CD4-positive, alpha-beta T cell treated with Interleukin-15 for 4 hours (primary cell): ENCODE measurements at regions not wholly inside any gene's neighbourhood (a gene's known extent, or its start where the extent isn't known, plus 50 kb on each side); places are given as distances from the start of the nearest gene placed in this dataset.

Experiments
- DNase-seq: peaks from one replicate; pipeline ENCODE4 v3.0.0-alpha.2; 2020; ENCODE audit warnings: low spot score

DNA sequence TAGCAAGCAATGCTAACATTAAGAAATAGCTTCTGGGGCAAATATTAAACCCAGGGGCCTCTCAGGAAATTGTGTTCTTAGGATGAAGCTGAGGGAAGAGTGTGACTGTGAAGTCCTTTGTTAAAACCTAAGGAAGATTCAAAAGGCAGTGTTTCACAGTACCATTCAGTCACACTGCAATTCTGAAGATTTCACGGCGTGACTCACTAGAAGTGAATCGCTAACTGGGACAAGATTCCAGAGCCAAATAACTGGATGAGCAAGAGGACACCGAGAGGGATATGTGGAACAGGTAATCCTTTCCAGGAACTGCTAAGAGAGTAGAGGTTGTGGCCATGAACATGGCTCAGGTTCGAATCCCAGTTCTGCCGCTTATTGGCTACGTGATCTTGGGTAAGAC, 61.8 kb upstream of the SMAD3 start:
- no peak for DNase-seq

DNA sequence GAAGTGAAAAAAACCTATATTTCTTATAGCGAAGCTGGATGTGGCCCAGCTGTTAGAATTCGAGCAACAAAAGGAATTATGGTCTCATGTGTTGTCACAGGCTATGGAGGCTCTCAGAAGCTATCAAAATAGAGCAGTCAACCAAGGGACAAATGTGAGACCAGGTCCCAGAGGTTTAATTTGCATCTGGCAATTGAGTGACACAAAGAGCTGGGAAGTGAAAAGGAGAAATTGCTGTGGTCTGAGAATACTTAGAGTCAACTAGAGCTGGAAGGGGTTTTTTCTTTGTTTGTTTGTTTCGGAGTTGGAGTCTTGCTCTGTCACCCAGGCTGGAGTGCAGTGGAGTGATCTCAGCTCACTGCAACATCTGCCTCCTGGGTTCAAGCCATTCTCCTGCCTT, 61.3 kb upstream of the SMAD3 start:
- no peak for DNase-seq

DNA sequence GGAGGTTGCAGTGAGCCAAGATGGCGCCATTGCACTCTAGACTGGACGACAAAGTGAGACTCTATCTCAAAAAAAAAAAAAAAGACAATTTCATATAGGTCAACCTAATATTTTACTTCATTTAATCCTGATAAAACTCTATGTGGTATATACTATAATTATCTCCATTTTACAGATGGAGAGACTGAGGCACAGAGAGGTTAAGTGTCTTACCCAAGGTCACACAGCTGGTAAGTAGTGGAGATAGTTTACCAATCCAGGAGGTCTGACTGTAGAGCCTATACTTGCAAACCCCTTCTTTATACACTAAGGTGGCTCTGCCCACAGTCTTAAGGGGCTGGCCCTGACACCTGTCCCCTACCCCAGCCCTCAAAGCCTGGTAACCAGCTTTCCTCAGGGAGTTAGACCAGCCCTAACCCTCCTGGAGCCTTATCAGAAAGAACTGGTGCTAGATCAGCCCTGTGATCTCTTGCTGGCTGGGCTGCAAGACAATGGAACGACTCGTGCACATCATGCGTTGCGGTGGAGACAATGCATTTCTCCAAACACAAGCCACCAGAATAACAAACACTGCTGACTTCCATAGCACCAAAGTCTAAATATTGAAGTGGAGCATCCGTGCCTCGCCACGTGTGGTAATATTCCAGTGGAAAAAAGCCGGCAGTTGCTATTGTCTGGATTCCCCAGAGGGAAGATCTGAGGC, 60.0 kb upstream of the SMAD3 start:
- no peak for DNase-seq

DNA sequence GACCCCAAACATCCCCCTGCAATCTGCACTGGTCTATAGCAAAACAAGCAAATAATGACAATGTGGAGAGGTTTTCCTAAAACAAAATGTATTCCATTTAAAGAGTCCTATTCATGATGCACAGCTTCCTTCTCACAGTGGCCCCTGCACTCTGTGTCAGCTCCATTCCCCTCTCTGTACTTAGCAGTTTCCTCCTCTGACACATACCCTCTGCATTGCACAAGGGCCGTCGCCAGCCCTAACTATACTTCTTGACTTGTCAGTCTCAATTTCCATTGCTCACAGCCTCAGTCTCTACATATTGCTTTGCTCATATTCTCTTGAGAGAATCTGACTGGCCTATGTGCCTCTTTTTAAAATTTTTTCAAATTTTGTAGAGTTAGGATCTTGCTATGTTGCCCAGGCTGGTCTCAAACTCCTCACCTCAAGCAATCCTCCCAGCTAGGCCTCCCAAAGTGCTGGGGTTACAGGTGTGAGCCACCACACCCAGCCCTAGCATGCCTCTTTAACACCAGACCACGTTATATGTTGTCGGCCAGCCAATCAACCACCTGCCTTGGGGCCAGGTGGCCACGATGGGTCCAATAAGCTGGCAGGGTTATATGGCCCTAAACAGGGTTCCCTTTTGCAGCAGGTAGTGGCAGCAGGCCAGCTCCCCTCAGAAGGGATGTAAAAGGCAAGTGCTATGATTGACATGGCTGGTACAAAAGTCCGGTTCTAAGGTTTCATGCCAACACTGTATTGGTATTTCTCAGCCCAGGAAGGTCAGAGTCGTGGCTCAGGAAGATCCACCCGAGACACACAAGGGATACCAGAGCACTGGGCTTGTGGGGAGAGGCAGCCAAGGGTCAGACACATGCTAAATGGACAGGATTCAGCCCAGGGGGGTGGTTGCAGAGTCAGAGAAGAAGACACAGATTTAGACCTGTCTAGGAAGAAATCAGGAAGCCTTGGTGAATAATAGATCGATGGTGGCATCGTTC, 59.0 kb upstream of the SMAD3 start:
- DNase-seq: no peak

DNA sequence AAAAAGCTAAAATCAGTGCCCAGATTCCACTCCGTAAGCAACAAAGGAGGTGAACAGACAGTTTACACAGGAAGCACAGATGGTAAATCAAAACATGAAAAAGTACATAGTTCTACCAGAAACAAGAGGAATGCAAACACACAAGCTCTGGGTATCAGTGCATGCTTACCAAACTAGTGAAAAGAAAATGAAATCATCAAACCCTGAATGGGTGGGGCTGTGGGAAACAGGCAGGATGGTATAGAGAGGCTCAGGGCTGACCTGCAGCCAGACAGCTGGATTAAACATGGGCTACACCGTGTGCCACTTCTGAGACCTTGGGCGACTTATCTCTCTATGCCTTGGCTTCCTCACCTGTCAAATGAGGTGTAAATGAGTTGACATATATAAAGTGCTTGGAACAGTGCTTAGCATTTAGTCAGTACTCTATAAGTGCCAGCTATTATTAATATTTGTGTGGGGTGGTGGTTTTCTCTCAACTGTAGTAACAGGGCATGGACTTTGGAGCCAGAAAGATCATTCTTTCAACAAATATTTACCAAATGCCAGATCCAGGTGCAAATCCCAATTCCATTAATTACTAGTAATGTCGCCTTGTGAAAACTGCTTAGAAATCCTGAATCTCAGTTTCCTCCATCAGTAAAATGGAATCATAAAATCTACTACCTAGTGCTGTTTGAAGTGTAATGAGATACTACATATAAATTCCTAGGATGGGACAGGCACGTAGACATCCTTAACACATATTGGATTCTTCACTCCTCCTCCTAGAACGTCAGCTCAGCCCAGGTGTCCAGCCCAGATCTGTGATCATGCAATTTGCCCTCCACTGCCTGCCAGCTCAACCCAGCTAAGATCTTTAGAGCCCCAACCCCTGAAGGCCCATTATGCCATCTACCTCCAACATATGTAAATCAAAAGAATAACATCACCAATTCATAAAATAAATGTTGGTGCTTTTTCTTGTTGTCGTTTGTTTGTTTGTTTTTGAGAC, 55.5 kb upstream of the SMAD3 start:
- DNase-seq: no peak

DNA sequence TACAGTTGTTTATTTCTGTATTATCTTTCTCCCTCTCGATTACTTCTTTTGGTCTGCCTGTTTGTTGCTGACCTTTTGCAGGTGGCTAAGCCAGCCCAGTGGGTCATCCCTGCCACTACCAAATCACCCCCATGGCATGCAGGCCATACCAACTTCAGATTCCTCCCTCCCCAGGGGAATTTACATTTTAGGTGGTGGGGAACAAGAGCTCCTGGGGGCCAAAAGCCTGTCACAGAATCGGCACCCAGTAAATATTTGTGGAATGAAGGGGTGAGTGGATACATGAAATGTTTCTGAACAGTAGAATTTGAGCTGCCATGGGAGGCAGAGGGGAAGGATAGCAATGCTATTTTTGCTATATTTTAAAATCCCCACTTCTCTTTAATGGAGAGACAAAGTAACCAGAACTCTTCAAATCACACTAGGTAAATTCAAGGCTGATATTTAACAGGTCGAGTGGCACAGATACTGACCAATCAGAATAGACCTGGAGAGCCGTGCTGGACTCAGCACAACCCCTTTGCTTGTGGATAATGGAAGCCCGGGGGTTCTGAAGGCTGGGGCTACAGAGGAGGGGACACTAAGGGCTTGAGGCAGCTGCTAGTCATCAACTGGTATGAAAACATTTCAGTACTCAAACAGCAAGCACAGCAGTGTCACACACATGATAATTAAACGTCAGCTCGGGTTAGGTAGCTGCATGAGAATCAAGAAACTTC, 54.3 kb upstream of the SMAD3 start:
- no peak for DNase-seq

DNA sequence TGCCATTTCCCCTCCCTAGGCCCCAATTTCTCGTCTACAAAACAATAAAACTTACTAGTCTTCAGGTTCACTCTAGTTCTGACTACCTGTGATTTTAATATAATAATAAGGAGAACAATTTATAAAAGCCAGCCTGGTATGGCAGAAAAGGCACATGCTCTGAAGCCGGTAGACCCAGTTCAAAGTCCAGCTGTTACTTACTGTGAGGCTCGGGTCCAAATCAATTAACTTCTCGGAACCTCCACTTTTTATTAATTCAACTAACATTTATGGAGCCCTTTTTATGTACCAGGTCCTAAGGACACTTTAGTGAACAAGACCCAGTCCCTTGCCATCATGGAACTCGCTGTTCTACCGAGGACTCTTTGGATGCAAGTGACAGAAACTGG, 53.8 kb upstream of the SMAD3 start:
- DNase-seq: no peak

DNA sequence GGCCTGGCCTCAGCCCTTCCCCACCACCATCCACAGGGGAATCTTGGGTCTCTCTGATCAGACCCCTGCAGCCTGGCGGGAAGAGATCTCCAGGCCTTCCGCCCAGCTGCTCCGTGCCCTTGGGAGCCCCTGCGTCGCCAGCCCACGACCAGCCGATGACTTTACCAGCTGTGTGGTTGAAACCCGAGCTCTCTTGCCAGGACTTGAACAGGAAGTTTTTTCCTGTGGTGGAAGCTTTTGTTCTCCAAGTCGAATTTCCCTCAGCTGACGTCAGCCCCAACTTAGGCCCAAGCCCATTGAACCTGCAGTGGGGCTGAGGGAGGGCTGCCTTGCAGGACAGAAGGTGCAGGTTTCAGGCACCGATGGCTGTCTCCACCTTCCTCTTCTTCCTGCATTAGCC, 51.7 kb upstream of the SMAD3 start:
- no peak for DNase-seq
